WTC11 (cell line): ENCODE measurements at regions not wholly inside any gene's neighbourhood (a gene's known extent, or its start where the extent isn't known, plus 50 kb on each side); places are given as distances from the start of the nearest gene placed in this dataset.

Experiments used
- ATAC-seq: fragments of 200-7000 bp; cut with Tn5 transposase; 2 replicates; pipeline ENCODE4 v1.10.0; 2021; ENCODE audit warnings: mild to moderate bottlenecking, moderate library complexity
- CTCF ChIA-PET: fragments of 300-600 bp; sonication (Branson Sonifier 250); formaldehyde crosslinking; loops from one replicate; lab custom pipeline; 2021; ENCODE audit warnings: antibody characterized with exemption; lab: Charles Lee
- POLR2A ChIA-PET: fragments of 350-600 bp; sonication (Branson Sonifier 250); formaldehyde crosslinking; loops from one replicate; lab custom pipeline; 2021; ENCODE audit warnings: antibody characterized with exemption; lab: Charles Lee
- DNase-seq: peaks from one replicate; pipeline ENCODE4 v3.0.0; 2021; ENCODE audit warnings: low spot score
- H3K27ac Mint-ChIP-seq: 2 replicates; pipeline ENCODE4 v1.8.0; 2021; ENCODE audit warnings: mixed read lengths
- H3K27me3 Mint-ChIP-seq: 2 replicates; pipeline ENCODE4 v1.8.0; 2021; ENCODE audit warnings: low read depth, mild to moderate bottlenecking, moderate library complexity, mixed read lengths
- H3K36me3 Mint-ChIP-seq: 2 replicates; pipeline ENCODE4 v1.8.0; 2021; ENCODE audit warnings: mixed read lengths
- H3K4me1 Mint-ChIP-seq: 2 replicates; pipeline ENCODE4 v1.8.0; 2022; ENCODE audit warnings: mixed read lengths
- H3K4me3 Mint-ChIP-seq: 2 replicates; pipeline ENCODE4 v1.8.0; 2021; ENCODE audit warnings: mild to moderate bottlenecking, moderate library complexity, mixed read lengths
- H3K9me3 Mint-ChIP-seq: 2 replicates; pipeline ENCODE4 v1.8.0; 2021; ENCODE audit warnings: mixed read lengths
- ATF3 ChIP-seq: sonication (generic); formaldehyde crosslinking; conservative IDR thresholded peaks from 2 replicates; pipeline ENCODE4 v1.8.1; 2022; ENCODE audit warnings: mild to moderate bottlenecking, missing genetic modification reagents
- EMX1 ChIP-seq: fragments of 250-450 bp; sonication (Bioruptor Pico); IDR thresholded peaks from 2 replicates; pipeline ENCODE4 v1.8.0; 2021; ENCODE audit warnings: mild to moderate bottlenecking
- ESRRA ChIP-seq: sonication (generic); formaldehyde crosslinking; IDR thresholded peaks from 2 replicates; pipeline ENCODE4 v1.8.1; 2022; ENCODE audit warnings: mild to moderate bottlenecking, missing genetic modification reagents, borderline replicate concordance
- FOXJ3 ChIP-seq: sonication (generic); formaldehyde crosslinking; IDR thresholded peaks from 2 replicates; pipeline ENCODE4 v1.9.0; 2021; ENCODE audit warnings: missing genetic modification reagents, mild to moderate bottlenecking, borderline replicate concordance
- GRHL2 ChIP-seq: fragments of 250-450 bp; sonication (Bioruptor Pico); IDR thresholded peaks from 2 replicates; pipeline ENCODE4 v1.8.0; 2022; ENCODE audit warnings: mild to moderate bottlenecking, moderate library complexity; ENCODE audit not compliant: insufficient replicate concordance, severe bottlenecking
- NFATC4 ChIP-seq: fragments of 250-450 bp; sonication (Bioruptor Pico); IDR thresholded peaks from 2 replicates; pipeline ENCODE4 v1.9.0; 2021; ENCODE audit warnings: mild to moderate bottlenecking
- NR1H2 ChIP-seq: sonication (generic); formaldehyde crosslinking; IDR thresholded peaks from 2 replicates; pipeline ENCODE4 v1.9.0; 2021; ENCODE audit warnings: mild to moderate bottlenecking, moderate library complexity, missing genetic modification reagents
- STAT6 ChIP-seq: sonication (generic); formaldehyde crosslinking; conservative IDR thresholded peaks from 2 replicates; pipeline ENCODE4 v1.8.1; 2023; ENCODE audit warnings: mild to moderate bottlenecking, low read depth, missing genetic modification reagents, moderate library complexity
- TCF7 ChIP-seq: sonication (generic); formaldehyde crosslinking; IDR thresholded peaks from 2 replicates; pipeline ENCODE4 v1.8.0; 2022; ENCODE audit warnings: mild to moderate bottlenecking, low read depth, missing genetic modification reagents, moderate library complexity
- ZBTB43 ChIP-seq: sonication (generic); formaldehyde crosslinking; IDR thresholded peaks from 2 replicates; pipeline ENCODE4 v1.8.1; 2023; ENCODE audit warnings: mild to moderate bottlenecking, missing genetic modification reagents
- ZNF263 ChIP-seq: sonication (generic); formaldehyde crosslinking; IDR thresholded peaks from 2 replicates; pipeline ENCODE4 v1.8.1; 2022; ENCODE audit warnings: low read depth, mild to moderate bottlenecking, moderate library complexity, missing genetic modification reagents
- ZNF396 ChIP-seq: fragments of 250-450 bp; sonication (Bioruptor Pico); IDR thresholded peaks from 2 replicates; pipeline ENCODE4 v1.8.0; 2021; ENCODE audit warnings: mild to moderate bottlenecking, moderate library complexity, borderline replicate concordance
- ZNF423 ChIP-seq: fragments of 250-450 bp; sonication (Bioruptor Pico); IDR thresholded peaks from 2 replicates; pipeline ENCODE4 v2.1.2; 2022; ENCODE audit warnings: mild to moderate bottlenecking, moderate library complexity
- ZNF532 ChIP-seq: fragments of 250-450 bp; sonication (Bioruptor Pico); IDR thresholded peaks from 2 replicates; pipeline ENCODE4 v1.9.0; 2021; ENCODE audit warnings: mild to moderate bottlenecking, borderline replicate concordance
- ZSCAN18 ChIP-seq: fragments of 250-450 bp; sonication (Bioruptor Pico); IDR thresholded peaks from 2 replicates; pipeline ENCODE4 v2.1.2; 2022; ENCODE audit warnings: mild to moderate bottlenecking, moderate library complexity
- TF ChIP-seq, protein P1 (sequence below): sonication (generic); formaldehyde crosslinking; IDR thresholded peaks from 2 replicates; pipeline ENCODE4 v1.8.1; 2022; ENCODE audit warnings: missing genetic modification reagents, borderline replicate concordance
- TF ChIP-seq, protein P2 (sequence below): sonication (generic); formaldehyde crosslinking; IDR thresholded peaks from 2 replicates; pipeline ENCODE4 v1.8.1; 2023; ENCODE audit warnings: mild to moderate bottlenecking, missing genetic modification reagents

DNA sequence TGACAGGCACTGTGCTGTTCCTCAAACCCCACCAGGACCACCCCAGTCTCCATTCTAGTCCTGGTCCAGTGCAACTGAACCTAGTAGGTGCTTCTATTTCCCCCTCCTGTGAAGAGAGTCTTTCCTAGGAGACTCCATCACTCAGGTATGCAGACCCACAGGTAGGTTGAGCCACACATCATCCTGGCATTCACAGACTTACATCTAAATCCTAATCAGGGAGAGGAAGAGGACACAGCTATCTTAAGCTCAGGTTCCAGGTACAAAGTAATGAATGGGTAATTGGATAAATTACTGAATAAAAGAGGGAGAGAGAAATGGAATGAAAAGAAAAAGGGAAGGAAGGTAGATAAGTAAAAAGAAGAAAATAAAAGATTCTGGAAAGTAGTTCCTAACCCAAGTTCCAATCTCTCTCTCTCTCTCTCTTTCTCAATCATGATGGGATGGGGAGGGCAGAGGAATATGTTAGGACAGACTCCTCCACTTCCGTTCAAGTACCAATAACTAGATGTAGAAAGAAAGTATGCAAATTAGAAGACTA, 139.8 kb upstream of the NAMPT start:
- TF ChIP-seq, protein P1, sequence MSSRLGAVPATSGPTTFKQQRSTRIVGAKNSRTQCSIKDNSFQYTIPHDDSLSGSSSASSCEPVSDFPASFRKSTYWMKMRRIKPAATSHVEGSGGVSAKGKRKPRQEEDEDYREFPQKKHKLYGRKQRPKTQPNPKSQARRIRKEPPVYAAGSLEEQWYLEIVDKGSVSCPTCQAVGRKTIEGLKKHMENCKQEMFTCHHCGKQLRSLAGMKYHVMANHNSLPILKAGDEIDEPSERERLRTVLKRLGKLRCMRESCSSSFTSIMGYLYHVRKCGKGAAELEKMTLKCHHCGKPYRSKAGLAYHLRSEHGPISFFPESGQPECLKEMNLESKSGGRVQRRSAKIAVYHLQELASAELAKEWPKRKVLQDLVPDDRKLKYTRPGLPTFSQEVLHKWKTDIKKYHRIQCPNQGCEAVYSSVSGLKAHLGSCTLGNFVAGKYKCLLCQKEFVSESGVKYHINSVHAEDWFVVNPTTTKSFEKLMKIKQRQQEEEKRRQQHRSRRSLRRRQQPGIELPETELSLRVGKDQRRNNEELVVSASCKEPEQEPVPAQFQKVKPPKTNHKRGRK (CRISPR knock-in tag), result no peak
- TF ChIP-seq TCF7 (no peak), ZBTB43 (no peak), FOXJ3 (CRISPR knock-in tag) (no peak), ZNF423 (no peak), ATF3 (CRISPR knock-in tag) (no peak), GRHL2 (no peak), NFATC4 (no peak), ZSCAN18 (no peak)
- POLR2A ChIA-PET, result no interaction called here
- Mint-ChIP-seq H3K27ac (no peak overlapping the region), H3K36me3 (no peaks in the 10 kb centered on the region), H3K9me3 (no peaks in the 10 kb centered on the region; the same call in 1 of the 2 replicates), H3K27me3 (no peaks in the 10 kb centered on the region; the same call in 1 of the 2 replicates), H3K4me3 (no peak overlapping the region), H3K4me1 (peaks cover 5% of the 10 kb centered on the region)
- ATAC-seq, result no peak
- CTCF ChIA-PET, result interaction anchor here (1.4 kb wide), 1 partner anchor 248 kb away, joined by 3 read pairs; no protein-coding TSS in a partner anchor
- no peak for DNase-seq

DNA sequence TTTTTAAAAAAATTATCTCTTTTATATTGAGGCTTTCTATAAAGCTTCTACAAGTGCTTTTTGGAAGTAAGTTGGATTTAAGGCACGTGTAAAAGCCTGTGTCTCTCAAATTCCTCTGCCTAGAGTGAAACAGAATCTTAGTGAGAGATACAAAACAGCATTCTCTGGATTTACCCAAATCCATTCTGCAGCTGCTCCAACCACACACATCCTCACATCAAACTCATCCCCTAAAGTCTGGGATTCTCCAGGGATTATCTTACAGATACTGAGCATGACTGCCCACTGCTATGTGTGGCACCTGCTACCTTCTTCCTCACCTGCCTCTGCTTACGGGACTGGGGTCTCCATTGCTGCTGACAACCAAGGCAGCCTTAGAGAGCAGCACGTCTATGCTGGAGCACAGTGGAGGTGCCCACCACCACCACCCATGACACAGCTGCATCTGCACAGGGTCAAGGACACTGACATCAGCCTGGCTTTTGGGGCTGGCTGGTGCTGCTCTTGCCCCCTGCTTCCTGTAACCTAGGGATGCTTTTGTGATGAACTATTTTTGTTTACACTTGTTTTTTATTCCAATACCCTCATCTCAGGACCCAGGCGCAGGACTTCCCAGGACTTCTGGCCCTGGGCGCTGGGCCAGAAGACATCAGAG, 139.2 kb upstream of the NAMPT start:
- H3K27me3 Mint-ChIP-seq, result no peaks in the 10 kb centered on the region; the same call in 1 of the 2 replicates
- no peak overlapping the region for H3K27ac Mint-ChIP-seq
- H3K9me3 Mint-ChIP-seq, result no peaks in the 10 kb centered on the region; the same call in 1 of the 2 replicates
- TF ChIP-seq ESRRA (CRISPR knock-in tag), result no peak
- TF ChIP-seq EMX1, result no peak
- no peak for TF ChIP-seq STAT6 (CRISPR knock-in tag)
- TF ChIP-seq NR1H2, result no peak
- no peak for TF ChIP-seq ZNF263 (CRISPR knock-in tag)
- no peak for TF ChIP-seq ZNF532 (CRISPR knock-in tag)
- TF ChIP-seq, protein P2, sequence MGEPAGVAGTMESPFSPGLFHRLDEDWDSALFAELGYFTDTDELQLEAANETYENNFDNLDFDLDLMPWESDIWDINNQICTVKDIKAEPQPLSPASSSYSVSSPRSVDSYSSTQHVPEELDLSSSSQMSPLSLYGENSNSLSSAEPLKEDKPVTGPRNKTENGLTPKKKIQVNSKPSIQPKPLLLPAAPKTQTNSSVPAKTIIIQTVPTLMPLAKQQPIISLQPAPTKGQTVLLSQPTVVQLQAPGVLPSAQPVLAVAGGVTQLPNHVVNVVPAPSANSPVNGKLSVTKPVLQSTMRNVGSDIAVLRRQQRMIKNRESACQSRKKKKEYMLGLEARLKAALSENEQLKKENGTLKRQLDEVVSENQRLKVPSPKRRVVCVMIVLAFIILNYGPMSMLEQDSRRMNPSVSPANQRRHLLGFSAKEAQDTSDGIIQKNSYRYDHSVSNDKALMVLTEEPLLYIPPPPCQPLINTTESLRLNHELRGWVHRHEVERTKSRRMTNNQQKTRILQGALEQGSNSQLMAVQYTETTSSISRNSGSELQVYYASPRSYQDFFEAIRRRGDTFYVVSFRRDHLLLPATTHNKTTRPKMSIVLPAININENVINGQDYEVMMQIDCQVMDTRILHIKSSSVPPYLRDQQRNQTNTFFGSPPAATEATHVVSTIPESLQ (CRISPR knock-in tag), result no peak
- TF ChIP-seq, protein P1 (CRISPR knock-in tag), result no peak
- no peak for TF ChIP-seq ZNF396 (CRISPR knock-in tag)
- ATAC-seq (no peak), DNase-seq (no peak)
- no peak overlapping the region for H3K4me3 Mint-ChIP-seq
- H3K36me3 Mint-ChIP-seq, result no peaks in the 10 kb centered on the region
- POLR2A ChIA-PET, result no interaction called here
- peaks cover 5% of the 10 kb centered on the region for H3K4me1 Mint-ChIP-seq
- CTCF ChIA-PET, result no interaction called here
